ENCODE measurements at regions not wholly inside any gene's neighbourhood (a gene's known extent, or its start where the extent isn't known, plus 50 kb on each side); places are given as distances from the start of the nearest gene placed in this dataset.
"Not testable (repeated sequence)": the region's sequence is repeated elsewhere in the genome, so short reads cannot be mapped to it uniquely, and the experiment has no call there.

DNA sequence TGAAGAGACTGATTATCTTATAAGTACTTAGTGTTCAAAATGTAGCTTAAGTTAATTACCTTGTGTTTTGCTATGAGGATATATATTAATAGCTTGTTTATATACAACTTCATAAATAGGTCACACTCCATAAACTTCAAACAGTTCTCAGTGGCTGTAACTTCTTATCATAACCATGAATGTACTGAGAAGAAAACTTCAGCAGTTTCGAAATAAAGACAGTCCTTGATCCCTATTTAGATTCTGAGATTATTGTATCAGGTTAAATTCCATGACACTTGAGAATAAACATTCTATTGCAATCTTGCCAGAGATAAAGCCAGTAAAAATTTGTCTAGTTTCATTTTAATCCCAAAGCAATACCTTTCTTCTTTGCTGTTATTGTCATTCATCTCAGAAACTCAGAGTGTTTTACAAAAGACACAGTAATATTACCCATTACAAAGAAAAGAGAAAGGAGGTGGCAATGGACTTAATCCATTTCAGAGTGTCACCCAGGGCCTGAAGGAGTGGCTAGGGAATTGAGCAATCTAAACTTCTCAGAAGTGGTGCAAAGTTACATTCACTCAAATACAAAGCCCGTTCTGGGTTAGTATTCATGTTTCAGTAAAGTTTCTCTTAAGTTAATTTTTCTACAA, 403.6 kb downstream of the SEMA3D start:
- Mint-ChIP-seq H3K27me3 (no peaks in the 10 kb centered on the region), H3K27ac (no peak overlapping the region), H3K36me3 (ENCODE audit: low read depth) (no peaks in the 10 kb centered on the region), H3K4me1 (ENCODE audit: low read depth) (no peaks in the 10 kb centered on the region), H3K4me3 (no peak overlapping the region), H3K9me3 (no peaks in the 10 kb centered on the region)
- intact Hi-C loops (cut with micrococcal nuclease) = no loop called here

DNA sequence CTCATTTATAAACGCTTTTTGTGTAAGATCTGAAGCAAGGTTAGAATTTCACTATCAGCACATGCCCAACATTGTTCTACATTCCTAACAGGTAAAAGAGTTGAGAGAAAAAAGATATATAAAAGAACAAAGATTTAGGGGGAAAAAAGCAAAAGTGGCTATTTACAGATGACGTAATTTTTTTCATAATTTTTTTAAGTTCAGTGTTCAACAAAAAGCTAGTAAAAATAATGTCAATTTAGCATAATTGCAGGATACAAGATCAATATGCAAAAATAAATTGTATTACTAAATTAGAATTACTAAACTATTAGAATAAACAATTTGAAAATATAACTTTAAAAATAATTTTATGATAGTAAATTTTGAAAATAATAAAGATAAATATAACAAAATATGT, 405.0 kb downstream of the SEMA3D start:
- Mint-ChIP-seq H3K9me3 (no peaks in the 10 kb centered on the region), H3K27me3 (no peaks in the 10 kb centered on the region), H3K36me3 (ENCODE audit: low read depth) (no peaks in the 10 kb centered on the region), H3K27ac (no peak overlapping the region), H3K4me3 (no peak overlapping the region), H3K4me1 (ENCODE audit: low read depth) (no peaks in the 10 kb centered on the region)
- intact Hi-C loops (cut with micrococcal nuclease) = no loop called here

GRCh38 chr7:84780158-84781124, 406.4 kb downstream of the SEMA3D start:
- Mint-ChIP-seq H3K4me1 (ENCODE audit: low read depth) (no peaks in the 10 kb centered on the region), H3K27ac (no peak overlapping the region), H3K4me3 (no peak overlapping the region), H3K27me3 (no peaks in the 10 kb centered on the region), H3K36me3 (ENCODE audit: low read depth) (no peaks in the 10 kb centered on the region), H3K9me3 (no peaks in the 10 kb centered on the region)
- intact Hi-C loops (cut with micrococcal nuclease) = no loop called here

- Mint-ChIP-seq H3K27me3 (no peaks in the 10 kb centered on the region), H3K36me3 (ENCODE audit: low read depth) (no peaks in the 10 kb centered on the region), H3K4me3 (no peak overlapping the region), H3K9me3 (no peaks in the 10 kb centered on the region), H3K4me1 (ENCODE audit: low read depth) (no peaks in the 10 kb centered on the region), H3K27ac (no peak overlapping the region)
- intact Hi-C loops (cut with micrococcal nuclease) = no loop called here
Measured at GRCh38 chr7:84757761-84758160, 429.1 kb downstream of the SEMA3D start.

DNA sequence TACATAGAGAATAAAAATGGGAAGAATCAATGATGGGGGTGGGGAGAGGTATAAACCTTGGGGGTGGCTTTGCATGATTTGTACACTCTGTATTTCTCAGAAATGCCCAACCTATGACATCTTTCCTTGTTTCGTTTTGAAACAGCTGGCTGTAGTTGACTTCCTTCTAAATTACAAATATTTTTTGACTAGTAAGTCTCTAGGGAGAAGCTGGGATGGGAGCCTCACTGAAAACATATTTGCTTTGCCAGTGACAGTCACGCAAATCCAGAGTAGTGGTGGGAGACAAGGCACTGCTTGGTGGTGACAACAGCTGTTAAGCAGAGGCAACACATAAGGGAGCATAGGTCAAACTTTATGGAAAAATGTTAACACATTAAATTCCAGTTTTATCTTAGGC, 440.5 kb downstream of the SEMA3D start:
- Mint-ChIP-seq H3K36me3 (ENCODE audit: low read depth) (no peaks in the 10 kb centered on the region), H3K27ac (no peak overlapping the region), H3K4me1 (ENCODE audit: low read depth) (no peaks in the 10 kb centered on the region), H3K4me3 (no peak overlapping the region), H3K27me3 (no peaks in the 10 kb centered on the region), H3K9me3 (peaks cover 9% of the 10 kb centered on the region)
- intact Hi-C loops (cut with micrococcal nuclease) = no loop called here

GRCh38 chr7:84744385-84744784, 442.5 kb downstream of the SEMA3D start:
- H3K4me3 Mint-ChIP-seq = no peak overlapping the region
- peaks cover 5% of the 10 kb centered on the region for H3K9me3 Mint-ChIP-seq
- H3K27me3 Mint-ChIP-seq = no peaks in the 10 kb centered on the region
- no peaks in the 10 kb centered on the region for H3K4me1 Mint-ChIP-seq (ENCODE audit: low read depth)
- H3K36me3 Mint-ChIP-seq (ENCODE audit: low read depth) = no peaks in the 10 kb centered on the region
- intact Hi-C loops (cut with micrococcal nuclease) = no loop called here
- H3K27ac Mint-ChIP-seq = no peak overlapping the region

GRCh38 chr7:84738583-84739150, 448.2 kb downstream of the SEMA3D start:
- no peak overlapping the region for H3K4me3 Mint-ChIP-seq
- intact Hi-C loops (cut with micrococcal nuclease) = no loop called here
- no peaks in the 10 kb centered on the region for H3K4me1 Mint-ChIP-seq (ENCODE audit: low read depth)
- no peak overlapping the region for H3K27ac Mint-ChIP-seq
- no peaks in the 10 kb centered on the region for H3K27me3 Mint-ChIP-seq
- H3K9me3 Mint-ChIP-seq = no peaks in the 10 kb centered on the region
- H3K36me3 Mint-ChIP-seq (ENCODE audit: low read depth) = no peaks in the 10 kb centered on the region

DNA sequence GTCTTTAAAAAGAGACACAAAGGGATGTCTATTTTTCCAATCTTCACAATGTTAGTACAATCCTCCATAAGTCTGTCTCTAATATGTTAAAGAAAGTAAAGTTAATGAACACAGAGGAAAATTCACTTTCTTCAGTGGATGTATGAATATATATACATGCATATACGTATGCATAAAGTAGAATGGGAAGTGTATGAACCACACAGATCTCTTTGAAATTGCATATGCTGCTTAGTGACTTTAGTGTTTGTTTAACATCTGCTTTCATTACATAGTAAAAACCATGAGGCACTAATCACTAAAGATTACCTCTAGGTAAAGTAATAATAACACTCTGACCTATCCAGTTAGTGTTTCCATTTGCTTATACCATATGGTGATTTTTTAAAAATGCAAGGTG, 451.2 kb downstream of the SEMA3D start:
- intact Hi-C loops (cut with micrococcal nuclease) = no loop called here
- Mint-ChIP-seq H3K36me3 (ENCODE audit: low read depth) (no peaks in the 10 kb centered on the region), H3K4me3 (no peak overlapping the region), H3K27ac (no peak overlapping the region), H3K27me3 (no peaks in the 10 kb centered on the region), H3K4me1 (ENCODE audit: low read depth) (no peaks in the 10 kb centered on the region), H3K9me3 (peaks cover 16% of the 10 kb centered on the region)

DNA sequence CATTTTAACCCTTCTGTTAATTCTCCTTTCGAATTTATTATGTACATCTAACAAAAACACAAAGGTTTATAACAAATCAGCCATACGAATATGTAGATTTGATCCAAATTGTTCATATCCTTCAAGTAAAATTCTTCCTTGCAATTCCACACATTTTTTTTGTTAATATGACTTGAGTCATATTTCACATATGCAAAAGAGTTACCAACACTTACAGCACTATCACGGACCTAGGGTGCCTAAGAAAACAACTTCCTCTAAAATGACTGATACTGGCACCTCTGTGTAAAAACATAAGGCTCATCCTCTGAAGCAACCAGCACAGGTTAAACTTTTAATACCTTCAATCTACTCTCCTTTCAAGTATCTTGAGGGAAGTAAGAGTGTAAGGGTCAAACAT, 451.8 kb downstream of the SEMA3D start:
- Mint-ChIP-seq H3K36me3 (ENCODE audit: low read depth) (no peaks in the 10 kb centered on the region), H3K4me3 (no peak overlapping the region), H3K4me1 (ENCODE audit: low read depth) (no peaks in the 10 kb centered on the region), H3K27ac (no peak overlapping the region), H3K27me3 (no peaks in the 10 kb centered on the region), H3K9me3 (peaks cover 16% of the 10 kb centered on the region)
- intact Hi-C loops (cut with micrococcal nuclease) = no loop called here

DNA sequence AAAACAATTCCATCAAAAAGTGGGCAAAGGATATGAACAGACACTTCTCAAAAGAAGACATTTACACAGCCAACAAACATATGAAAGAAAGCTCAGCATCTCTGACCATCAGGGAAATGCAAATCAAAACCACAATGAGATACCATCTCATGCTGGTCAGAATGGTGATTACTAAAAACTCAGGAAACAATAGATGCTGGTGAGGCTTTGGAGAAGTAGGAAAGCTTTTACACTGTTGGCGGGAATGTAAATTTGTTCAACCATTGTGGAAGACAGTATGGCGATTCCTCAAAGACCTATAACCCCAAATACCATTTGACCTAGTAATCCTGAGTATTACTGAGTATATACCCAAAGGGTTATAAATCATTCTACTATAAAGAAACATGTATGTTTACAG, 452.9 kb downstream of the SEMA3D start:
- H3K36me3 Mint-ChIP-seq (ENCODE audit: low read depth); H3K27me3 Mint-ChIP-seq; intact Hi-C loops (cut with micrococcal nuclease); H3K4me3 Mint-ChIP-seq; H3K4me1 Mint-ChIP-seq (ENCODE audit: low read depth); H3K27ac Mint-ChIP-seq: not testable (repeated sequence)
- H3K9me3 Mint-ChIP-seq = peaks cover 16% of the 10 kb centered on the region

- H3K4me1 Mint-ChIP-seq (ENCODE audit: low read depth); H3K4me3 Mint-ChIP-seq; H3K27me3 Mint-ChIP-seq; H3K36me3 Mint-ChIP-seq (ENCODE audit: low read depth); intact Hi-C loops (cut with micrococcal nuclease); H3K27ac Mint-ChIP-seq: not testable (repeated sequence)
- H3K9me3 Mint-ChIP-seq = peaks cover 29% of the 10 kb centered on the region
Measured at GRCh38 chr7:84730864-84731263, 456.0 kb downstream of the SEMA3D start.

DNA sequence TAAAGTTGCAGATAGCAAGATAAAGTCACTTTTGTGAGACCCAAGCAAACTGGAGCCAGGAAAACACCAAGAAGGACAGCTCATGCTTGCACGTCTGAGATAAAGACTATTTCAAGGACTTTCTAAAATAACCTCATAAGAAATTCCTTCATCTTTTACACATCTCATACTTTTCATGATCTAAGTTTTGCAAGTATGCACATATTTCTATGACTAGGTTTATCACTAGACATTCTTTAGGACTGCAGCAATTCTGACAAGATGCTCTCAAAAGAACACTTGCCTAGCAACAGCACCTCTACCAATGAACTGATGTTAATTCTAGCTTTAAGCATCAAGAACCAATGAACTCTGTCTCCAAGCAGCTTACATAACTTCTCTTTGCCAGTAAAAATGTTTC, 457.6 kb downstream of the SEMA3D start:
- Mint-ChIP-seq H3K4me3 (no peak overlapping the region), H3K27me3 (no peaks in the 10 kb centered on the region), H3K4me1 (ENCODE audit: low read depth) (no peaks in the 10 kb centered on the region), H3K27ac (no peak overlapping the region), H3K36me3 (ENCODE audit: low read depth) (no peaks in the 10 kb centered on the region), H3K9me3 (peaks cover 43% of the 10 kb centered on the region)
- intact Hi-C loops (cut with micrococcal nuclease) = no loop called here

GRCh38 chr7:84722734-84723133, 464.1 kb downstream of the SEMA3D start:
- Mint-ChIP-seq H3K27ac (no peak overlapping the region), H3K27me3 (no peaks in the 10 kb centered on the region), H3K9me3 (peaks cover 47% of the 10 kb centered on the region), H3K4me1 (ENCODE audit: low read depth) (no peaks in the 10 kb centered on the region), H3K36me3 (ENCODE audit: low read depth) (no peaks in the 10 kb centered on the region), H3K4me3 (no peak overlapping the region)
- intact Hi-C loops (cut with micrococcal nuclease) = no loop called here

GRCh38 chr7:84722086-84722485, 464.8 kb downstream of the SEMA3D start:
- H3K9me3 Mint-ChIP-seq = peaks cover 51% of the 10 kb centered on the region
- no peaks in the 10 kb centered on the region for H3K27me3 Mint-ChIP-seq
- intact Hi-C loops (cut with micrococcal nuclease) = no loop called here
- no peaks in the 10 kb centered on the region for H3K36me3 Mint-ChIP-seq (ENCODE audit: low read depth)
- no peak overlapping the region for H3K4me3 Mint-ChIP-seq
- H3K27ac Mint-ChIP-seq = no peak overlapping the region
- no peaks in the 10 kb centered on the region for H3K4me1 Mint-ChIP-seq (ENCODE audit: low read depth)

All from dendritic cell treated with granulocyte-macrophage colony-stimulating factor and Interleukin-4, amounts not matched to agents 40 ng/mL and 50 ng/mL, for 4 days (primary cell).